GM18909 (cell line): ENCODE measurements at regions not wholly inside any gene's neighbourhood (a gene's known extent, or its start where the extent isn't known, plus 50 kb on each side); places are given as distances from the start of the nearest gene placed in this dataset.
"Not testable (repeated sequence)": the region's sequence is repeated elsewhere in the genome, so short reads cannot be mapped to it uniquely, and the experiment has no call there.

ENCODE experiments used
- ATAC-seq: cut with Tn5 transposase; IDR thresholded peaks from one replicate; pipeline ENCODE4 v1.9.1; 2021; ENCODE audit warnings: mild to moderate bottlenecking; ENCODE audit not compliant: unreplicated experiment, poor library complexity

- ATAC-seq, result no peak
These were observed 394.8 kb upstream of the IGFBP3 start for GRCh38 chr7:46315891-46316290.

- ATAC-seq, result no peak
These were observed 380.6 kb upstream of the IGFBP3 start for GRCh38 chr7:46301677-46302076.

GRCh38 chr7:46297515-46297914, 376.4 kb upstream of the IGFBP3 start:
- no peak for ATAC-seq

GRCh38 chr7:46296526-46296925, 375.5 kb upstream of the IGFBP3 start:
- no peak for ATAC-seq

- no peak for ATAC-seq
These were observed 373.3 kb upstream of the IGFBP3 start for GRCh38 chr7:46294381-46294780.

GRCh38 chr7:46292741-46293140, 371.7 kb upstream of the IGFBP3 start:
- no peak for ATAC-seq

- ATAC-seq, result peak; percentile 48
These were observed 370.6 kb upstream of the IGFBP3 start for GRCh38 chr7:46291601-46292150.

GRCh38 chr7:46291050-46291438, 370.0 kb upstream of the IGFBP3 start:
- peak; percentile 78 for ATAC-seq

GRCh38 chr7:46290374-46291049, 369.4 kb upstream of the IGFBP3 start:
- ATAC-seq, result peak; percentile 16

GRCh38 chr7:46288861-46289260, 367.8 kb upstream of the IGFBP3 start:
- no peak for ATAC-seq

GRCh38 chr7:46288010-46288409, 366.9 kb upstream of the IGFBP3 start:
- no peak for ATAC-seq

- no peak for ATAC-seq
These were observed 365.9 kb upstream of the IGFBP3 start for GRCh38 chr7:46286957-46287356.

- no peak for ATAC-seq
These were observed 365.3 kb upstream of the IGFBP3 start for GRCh38 chr7:46286356-46286755.

- no peak for ATAC-seq
These were observed 364.8 kb upstream of the IGFBP3 start for GRCh38 chr7:46285878-46286277.

GRCh38 chr7:46283852-46284251, 362.8 kb upstream of the IGFBP3 start:
- ATAC-seq, result no peak

- no peak for ATAC-seq
These were observed 361.1 kb upstream of the IGFBP3 start for GRCh38 chr7:46282155-46282554.

- no peak for ATAC-seq
These were observed 360.0 kb upstream of the IGFBP3 start for GRCh38 chr7:46281071-46281470.

GRCh38 chr7:46279290-46279689, 358.2 kb upstream of the IGFBP3 start:
- ATAC-seq, result no peak

GRCh38 chr7:46264646-46265045, 343.6 kb upstream of the IGFBP3 start:
- no peak for ATAC-seq

- not testable (repeated sequence) for ATAC-seq
These were observed 340.6 kb upstream of the IGFBP3 start for GRCh38 chr7:46261638-46262037.

GRCh38 chr7:46259947-46260346, 338.9 kb upstream of the IGFBP3 start:
- no peak for ATAC-seq

- ATAC-seq, result no peak
These were observed 336.8 kb upstream of the IGFBP3 start for GRCh38 chr7:46257761-46258448.
